ENCODE measurements at regions not wholly inside any gene's neighbourhood (a gene's known extent, or its start where the extent isn't known, plus 50 kb on each side); places are given as distances from the start of the nearest gene placed in this dataset.

DNA sequence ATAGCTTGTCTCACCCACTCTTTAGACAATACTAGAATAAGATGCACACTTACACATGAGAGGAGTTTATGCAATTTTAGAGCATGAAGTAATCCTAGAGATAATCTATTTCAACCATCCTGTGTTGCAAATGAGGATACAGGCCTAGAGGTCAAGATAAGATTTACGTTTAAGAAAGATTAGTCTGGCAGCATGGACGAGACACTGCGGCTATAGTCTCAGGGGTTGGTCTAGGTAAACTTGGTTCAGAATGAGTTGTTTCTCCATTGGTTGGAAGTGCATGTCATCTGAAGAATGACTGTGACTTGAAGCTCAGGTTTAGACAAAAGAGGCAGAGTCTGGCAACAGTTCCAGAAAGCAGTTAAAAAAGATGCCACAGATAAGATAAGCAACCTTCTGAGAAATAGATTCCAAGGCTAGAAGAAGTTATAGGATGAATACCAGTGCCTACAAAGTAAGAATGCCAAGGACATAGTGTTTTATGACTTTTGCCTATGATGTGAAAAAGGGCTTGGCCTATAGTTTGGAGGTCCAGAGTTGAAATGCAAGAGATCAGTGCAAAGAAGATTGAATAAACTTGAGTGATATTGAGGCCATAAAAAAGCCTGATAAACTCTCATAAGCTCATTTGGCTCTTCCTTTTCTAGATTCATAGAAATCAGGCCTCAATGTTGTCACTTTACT lies 631.0 kb downstream of the SQOR start:
- no peak for DNase-seq

- peak; percentile 75 for DNase-seq
These were observed 631.8 kb downstream of the SQOR start for GRCh38 chr15:46266661-46267060.

GRCh38 chr15:46270481-46271147 lies 635.8 kb downstream of the SQOR start:
- DNase-seq = peak; percentile 5

GRCh38 chr15:46275701-46276100 lies 640.9 kb downstream of the SQOR start:
- DNase-seq = no peak

GRCh38 chr15:46277451-46277850 lies 642.6 kb downstream of the SQOR start:
- DNase-seq = no peak

GRCh38 chr15:46278062-46278461 lies 643.2 kb downstream of the SQOR start:
- DNase-seq = peak; percentile 83

DNA sequence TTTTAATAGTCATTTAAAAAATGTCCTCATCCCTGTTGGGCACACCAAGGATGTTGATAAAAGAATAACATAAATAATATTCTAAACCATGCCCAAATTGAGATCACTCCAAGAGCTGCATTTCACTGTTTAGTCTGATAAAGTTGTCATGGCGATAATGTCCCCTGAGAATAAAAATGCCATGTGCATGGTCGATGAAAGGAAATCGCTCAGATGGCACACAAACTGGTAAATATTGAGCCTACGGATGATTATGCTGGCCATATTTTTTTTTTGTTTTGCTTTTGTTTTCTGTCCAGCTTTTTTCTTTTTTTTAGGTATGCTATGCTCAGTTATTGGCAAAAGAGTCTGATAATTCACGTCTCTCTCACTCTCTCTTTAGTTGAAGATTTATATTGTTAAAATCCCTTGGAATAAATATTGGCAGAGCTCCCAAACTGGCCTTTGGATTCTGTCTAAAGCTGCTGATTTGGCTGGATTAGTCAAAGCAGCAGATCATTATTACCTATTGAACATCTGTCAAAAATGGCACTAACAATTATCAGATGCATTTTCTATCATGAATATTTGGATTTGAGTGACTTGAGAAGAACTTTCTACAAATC lies 643.8 kb downstream of the SQOR start:
- peak; percentile 94 for DNase-seq

DNA sequence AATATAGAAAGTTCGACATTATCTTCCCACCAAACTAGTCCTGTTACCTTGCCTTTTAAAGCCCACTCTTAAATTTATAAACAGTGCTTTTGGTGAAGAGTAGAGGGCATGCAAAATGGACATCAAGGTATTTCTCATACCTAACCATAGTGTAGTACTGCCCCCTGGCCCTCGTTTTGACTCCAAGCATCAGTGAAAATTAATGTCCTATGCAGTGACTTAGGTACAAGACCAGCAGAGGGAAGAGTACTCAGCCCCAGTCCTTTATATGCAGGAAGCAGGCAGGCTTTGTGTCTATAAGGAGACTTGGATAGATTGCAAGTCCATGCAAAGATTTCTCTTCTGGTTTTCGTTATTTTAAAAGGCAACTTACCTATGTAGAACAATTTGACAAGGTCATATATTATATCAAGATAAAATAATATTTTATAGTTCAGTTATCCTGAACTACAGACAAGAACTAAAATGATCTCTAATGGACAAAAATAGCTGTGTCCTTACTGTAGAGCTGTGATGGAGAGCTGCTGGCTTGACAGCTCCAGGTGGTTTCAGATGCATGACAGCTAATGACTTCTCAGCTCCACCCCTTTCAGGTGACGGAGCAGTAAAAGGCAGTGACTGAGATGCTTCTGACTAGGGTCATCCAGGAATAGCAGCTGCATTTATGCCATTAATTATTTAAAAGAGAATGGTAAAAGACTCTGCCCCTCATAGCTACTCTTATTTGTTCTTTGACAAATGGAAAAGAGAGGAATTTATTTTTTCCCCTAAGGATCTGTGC lies 646.1 kb downstream of the SQOR start:
- DNase-seq = no peak

GRCh38 chr15:46293550-46293949 lies 658.7 kb downstream of the SQOR start:
- DNase-seq = no peak

DNA sequence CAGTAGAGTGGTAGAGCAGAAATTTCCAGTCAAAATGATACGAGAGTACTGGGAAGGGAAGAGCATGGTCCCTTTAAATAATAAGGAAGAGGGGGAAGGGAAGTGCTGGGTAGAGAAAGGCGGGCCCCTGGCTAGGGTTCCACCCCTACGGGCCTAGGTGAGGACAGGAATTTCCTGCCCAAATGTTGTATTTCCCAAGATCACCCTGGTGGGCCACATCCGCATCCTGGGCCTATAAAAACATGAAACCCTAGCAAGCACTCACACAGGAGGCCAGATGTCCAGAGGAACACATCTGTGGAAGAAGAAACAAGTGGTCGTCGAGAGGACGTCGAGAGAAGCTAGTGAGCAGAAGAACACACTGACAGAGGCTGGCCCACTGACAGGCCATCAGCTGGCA lies 661.2 kb downstream of the SQOR start:
- no peak for DNase-seq

- DNase-seq = no peak
These were observed 662.0 kb downstream of the SQOR start for GRCh38 chr15:46296797-46297196.

DNA sequence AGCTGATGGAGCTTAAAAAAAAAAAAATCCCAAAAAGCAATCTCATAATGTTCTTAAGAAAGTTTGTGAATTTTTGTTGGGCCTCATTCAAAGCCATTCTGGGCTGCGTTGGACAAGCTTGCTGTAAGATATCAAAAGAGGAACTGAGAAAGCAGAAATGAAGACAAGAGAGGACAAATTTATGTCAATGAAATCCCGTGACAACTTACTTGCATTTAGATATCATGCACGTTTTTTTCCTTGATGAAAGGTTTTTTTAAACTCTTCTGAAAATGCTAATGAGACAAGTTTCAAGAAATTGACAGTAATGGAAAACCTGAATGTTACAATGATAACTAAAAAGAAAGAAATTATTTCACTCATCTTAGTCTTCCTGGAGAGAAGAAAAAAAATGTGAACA lies 662.9 kb downstream of the SQOR start:
- no peak for DNase-seq

GRCh38 chr15:46300716-46301115 lies 665.9 kb downstream of the SQOR start:
- no peak for DNase-seq

- peak; percentile 61 for DNase-seq
These were observed 666.5 kb downstream of the SQOR start for GRCh38 chr15:46301291-46301690.

- DNase-seq = no peak
These were observed 667.0 kb downstream of the SQOR start for GRCh38 chr15:46301826-46302225.

GRCh38 chr15:46304321-46304720 lies 669.5 kb downstream of the SQOR start:
- no peak for DNase-seq

DNA sequence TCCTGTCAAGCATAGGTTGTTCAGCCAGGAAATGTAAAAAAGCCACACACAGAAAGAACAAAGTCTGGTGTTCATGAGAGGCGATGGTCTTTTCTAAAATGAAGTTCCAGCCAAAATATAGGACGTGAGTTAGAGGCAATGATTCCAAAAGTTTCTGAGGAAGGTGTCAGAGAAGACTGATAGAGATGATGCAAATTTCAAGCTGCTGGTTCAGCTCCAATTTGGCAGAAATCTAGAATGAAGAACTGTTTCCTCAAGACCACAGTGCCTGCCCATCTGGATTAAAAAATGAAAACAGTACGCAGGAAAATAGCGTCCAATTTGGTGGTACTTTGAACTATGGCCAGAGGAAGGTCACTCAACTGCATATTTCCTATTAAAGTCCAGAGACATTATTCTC lies 672.9 kb downstream of the SQOR start:
- DNase-seq = no peak

- DNase-seq = no peak
These were observed 675.1 kb downstream of the SQOR start for GRCh38 chr15:46309914-46310313.

DNA sequence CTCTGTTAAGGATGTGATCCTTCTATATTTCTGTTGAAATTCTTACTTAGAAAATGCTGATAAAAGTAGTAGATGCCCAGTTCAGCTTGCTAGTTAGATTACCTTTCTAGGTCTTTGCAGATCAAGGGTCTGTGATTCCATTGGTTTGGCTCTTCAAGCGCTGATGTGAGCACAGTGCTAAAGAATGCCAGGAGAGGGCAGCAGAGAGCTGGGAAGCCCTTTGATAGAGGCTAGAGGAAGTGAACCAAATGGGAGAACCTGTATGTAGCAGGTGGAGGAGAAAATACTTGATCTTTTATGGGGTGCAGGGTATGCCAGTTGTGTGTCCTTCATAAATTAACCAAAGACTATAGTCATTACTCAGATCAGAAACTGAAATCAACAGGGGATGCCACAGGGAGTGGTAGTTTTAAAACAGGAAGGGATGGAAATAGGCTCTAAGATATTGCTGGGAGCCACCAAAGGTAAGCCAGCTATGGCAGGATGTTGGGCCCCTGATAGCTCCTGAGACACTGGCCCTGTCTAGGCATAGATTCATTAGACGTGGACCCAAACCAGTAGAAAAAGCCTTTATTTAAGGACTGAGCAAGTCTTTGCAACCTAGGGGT lies 677.4 kb downstream of the SQOR start:
- peak; percentile 86 for DNase-seq

DNA sequence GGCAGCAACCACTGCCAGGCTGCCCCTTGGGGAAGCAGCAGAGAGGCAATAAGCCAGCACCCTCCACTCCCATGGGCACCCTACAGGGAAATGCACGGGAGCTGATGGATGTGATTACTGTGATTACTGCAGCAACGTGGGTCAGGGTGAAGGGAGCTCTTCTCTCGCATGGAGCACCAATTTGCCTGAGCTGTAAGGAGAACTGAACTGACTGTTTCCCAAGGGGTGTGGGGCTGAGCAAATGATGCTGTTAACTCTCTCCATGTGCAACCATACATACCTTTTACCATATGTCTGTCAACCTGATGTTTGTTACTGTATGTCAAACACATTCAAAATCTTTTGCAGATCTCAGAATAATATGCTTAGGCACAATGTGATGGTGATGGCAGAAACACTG lies 680.6 kb downstream of the SQOR start:
- DNase-seq = peak; percentile 90

- DNase-seq = no peak
These were observed 681.2 kb downstream of the SQOR start for GRCh38 chr15:46316024-46316423.

DNA sequence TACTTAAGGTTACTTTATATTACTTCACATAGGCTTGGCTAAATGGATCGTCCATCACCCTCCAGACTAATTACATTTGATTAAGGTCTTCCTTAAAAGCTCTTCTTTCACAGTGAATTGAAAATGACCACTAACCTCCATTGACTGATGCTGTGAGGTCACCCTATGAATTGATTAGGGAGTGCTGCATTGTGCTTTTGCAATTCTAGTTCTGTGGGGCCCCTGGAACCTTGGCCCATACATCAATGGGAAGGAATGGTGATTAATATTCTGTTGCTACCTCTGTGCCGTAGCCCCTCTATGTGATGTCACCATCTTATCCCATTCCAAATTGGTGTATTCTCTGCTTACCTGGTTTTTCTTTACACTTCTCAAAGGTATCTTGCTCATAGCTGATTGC lies 682.2 kb downstream of the SQOR start:
- DNase-seq = no peak

DNA sequence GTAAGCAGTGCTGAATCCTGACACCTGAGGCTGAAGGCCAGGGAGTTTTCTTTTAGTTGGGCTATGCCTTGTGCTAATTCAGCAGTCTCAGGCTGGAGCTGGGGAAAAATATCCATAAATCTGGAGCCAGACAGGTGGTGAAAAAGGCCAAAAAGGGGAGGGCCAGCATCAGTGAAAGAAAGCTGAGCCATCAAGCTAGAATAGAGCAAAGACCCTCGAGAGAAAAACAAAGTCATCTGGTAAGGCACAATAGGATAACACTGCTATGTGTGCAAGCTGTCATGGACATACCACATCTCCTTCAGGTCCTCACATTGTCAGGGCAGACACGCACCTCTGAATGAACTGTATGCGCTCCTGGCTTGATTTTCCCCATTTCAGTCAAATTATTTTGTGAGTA lies 687.9 kb downstream of the SQOR start:
- peak; percentile 38 for DNase-seq
